Uterus (tissue), 2 donors: ENCODE measurements at regions not wholly inside any gene's neighbourhood (a gene's known extent, or its start where the extent isn't known, plus 50 kb on each side); places are given as distances from the start of the nearest gene placed in this dataset.
"Not testable (repeated sequence)": the region's sequence is repeated elsewhere in the genome, so short reads cannot be mapped to it uniquely, and the experiment has no call there.

Experiments
- POLR2A ChIP-seq, 2 donors: fragments of 450-650 bp; IDR thresholded peaks; one replicate each; pipeline ENCODE4 v1.6.1; 2016; ENCODE audit warnings: antibody characterized with exemption in 2 of 2, mild to moderate bottlenecking in 1 of 2, moderate library complexity in 1 of 2
- TF ChIP-seq, protein P1 (sequence below), 4 experiments: fragments of 200-600 bp in 2 of 4; fragments of 450-650 bp in 2 of 4; sonication (generic) in 2 of 4; IDR thresholded peaks; one replicate each; pipeline ENCODE4 v1.5.1; 2016 to 2019; ENCODE audit warnings: antibody characterized with exemption in 4 of 4, mild to moderate bottlenecking in 2 of 4, moderate library complexity in 1 of 4

DNA sequence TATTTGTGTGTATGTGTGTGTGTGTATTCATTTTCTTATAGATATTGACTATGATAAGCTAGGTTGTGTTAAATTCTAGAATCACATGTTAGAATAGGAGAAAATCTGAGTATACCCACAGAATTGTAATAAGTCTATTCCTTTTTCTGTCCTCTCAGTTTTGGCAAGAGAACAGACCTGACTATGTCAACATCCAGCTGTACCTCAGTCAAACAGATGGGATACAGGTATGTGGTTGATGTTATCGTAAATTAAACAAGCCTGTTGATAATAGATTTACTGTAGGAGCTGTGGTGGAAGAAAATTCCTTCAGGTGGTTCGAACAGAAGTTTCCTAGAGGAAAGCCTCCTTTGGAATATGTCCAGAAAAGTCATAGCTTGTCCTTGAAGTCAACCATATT lies 160.2 kb upstream of the FOLH1 start:
- TF ChIP-seq, protein P1, sequence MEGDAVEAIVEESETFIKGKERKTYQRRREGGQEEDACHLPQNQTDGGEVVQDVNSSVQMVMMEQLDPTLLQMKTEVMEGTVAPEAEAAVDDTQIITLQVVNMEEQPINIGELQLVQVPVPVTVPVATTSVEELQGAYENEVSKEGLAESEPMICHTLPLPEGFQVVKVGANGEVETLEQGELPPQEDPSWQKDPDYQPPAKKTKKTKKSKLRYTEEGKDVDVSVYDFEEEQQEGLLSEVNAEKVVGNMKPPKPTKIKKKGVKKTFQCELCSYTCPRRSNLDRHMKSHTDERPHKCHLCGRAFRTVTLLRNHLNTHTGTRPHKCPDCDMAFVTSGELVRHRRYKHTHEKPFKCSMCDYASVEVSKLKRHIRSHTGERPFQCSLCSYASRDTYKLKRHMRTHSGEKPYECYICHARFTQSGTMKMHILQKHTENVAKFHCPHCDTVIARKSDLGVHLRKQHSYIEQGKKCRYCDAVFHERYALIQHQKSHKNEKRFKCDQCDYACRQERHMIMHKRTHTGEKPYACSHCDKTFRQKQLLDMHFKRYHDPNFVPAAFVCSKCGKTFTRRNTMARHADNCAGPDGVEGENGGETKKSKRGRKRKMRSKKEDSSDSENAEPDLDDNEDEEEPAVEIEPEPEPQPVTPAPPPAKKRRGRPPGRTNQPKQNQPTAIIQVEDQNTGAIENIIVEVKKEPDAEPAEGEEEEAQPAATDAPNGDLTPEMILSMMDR (IDR thresholded peaks at IDR 0.05): not testable (repeated sequence)
- not testable (repeated sequence) for TF ChIP-seq POLR2A (IDR thresholded peaks at IDR 0.05)
